ENCODE measurements at regions not wholly inside any gene's neighbourhood (a gene's known extent, or its start where the extent isn't known, plus 50 kb on each side); places are given as distances from the start of the nearest gene placed in this dataset.
"Not testable (repeated sequence)": the region's sequence is repeated elsewhere in the genome, so short reads cannot be mapped to it uniquely, and the experiment has no call there.

GRCh38 chr16:22611128-22611527 is 100.4 kb downstream of the NPIPB5 start:
- H3K27ac ChIP-seq; DNase-seq; H3K4me1 ChIP-seq; H3K9me3 ChIP-seq; H3K4me3 ChIP-seq; H3K27me3 ChIP-seq; H3K36me3 ChIP-seq; intact Hi-C loops (cut with DNase I): not testable (repeated sequence)
- WGBS, 2 donors, result 93 to 94% methylated on average over 4 of the region's 4 CpGs

- H3K27me3 ChIP-seq, result no peaks in the 10 kb centered on the region
- no peak for DNase-seq
- no peak overlapping the region for H3K4me3 ChIP-seq
- intact Hi-C loops (cut with DNase I), result no loop called here
- no peak overlapping the region for H3K27ac ChIP-seq
- H3K4me1 ChIP-seq, result no peaks in the 10 kb centered on the region
- 36 to 72% methylated on average over 6 of the region's 6 CpGs for WGBS, 2 donors
- peaks cover 0 to 8% (median 4%) of the 10 kb centered on the region in 4 donors for H3K9me3 ChIP-seq
- H3K36me3 ChIP-seq, result no peaks in the 10 kb centered on the region
- TF ChIP-seq CTCF (IDR thresholded peaks at IDR 0.05) (no peak), POLR2AphosphoS5 (IDR thresholded peaks at IDR 0.05) (no peak), EP300 (IDR thresholded peaks at IDR 0.05) (no peak), POLR2A (IDR thresholded peaks at IDR 0.05) (no peak)
Observed at GRCh38 chr16:22614271-22614947, 103.7 kb downstream of the NPIPB5 start.

- Histone ChIP-seq H3K4me1 (no peaks in the 10 kb centered on the region), H3K9me3 (peaks cover 0 to 5% (median 2%) of the 10 kb centered on the region in 4 donors), H3K27me3 (no peaks in the 10 kb centered on the region), H3K36me3 (no peaks in the 10 kb centered on the region), H3K27ac (no peak overlapping the region), H3K4me3 (no peak overlapping the region)
- intact Hi-C loops (cut with DNase I), result no loop called here
- 80 to 83% methylated on average over 5 of the region's 5 CpGs for WGBS, 2 donors
- DNase-seq, result no peak
- TF ChIP-seq EP300 (IDR thresholded peaks at IDR 0.05) (no peak), POLR2AphosphoS5 (IDR thresholded peaks at IDR 0.05) (no peak), CTCF (IDR thresholded peaks at IDR 0.05) (no peak), POLR2A (IDR thresholded peaks at IDR 0.05) (no peak)
Observed at GRCh38 chr16:22618842-22619241, 108.2 kb downstream of the NPIPB5 start.

GRCh38 chr16:22621586-22622155 is 111.0 kb downstream of the NPIPB5 start:
- Histone ChIP-seq H3K4me1 (no peaks in the 10 kb centered on the region), H3K27ac (no peak overlapping the region), H3K36me3 (no peaks in the 10 kb centered on the region), H3K9me3 (no peaks in the 10 kb centered on the region), H3K4me3 (no peak overlapping the region), H3K27me3 (no peaks in the 10 kb centered on the region)
- no peak for DNase-seq
- no peak for TF ChIP-seq POLR2AphosphoS5 (IDR thresholded peaks at IDR 0.05)
- TF ChIP-seq CTCF (IDR thresholded peaks at IDR 0.05), result no peak
- no peak for TF ChIP-seq POLR2A (IDR thresholded peaks at IDR 0.05)
- no peak for TF ChIP-seq EP300 (IDR thresholded peaks at IDR 0.05)
- 41 to 56% methylated on average over 7 of the region's 7 CpGs for WGBS, 2 donors
- intact Hi-C loops (cut with DNase I), result no loop called here

GRCh38 chr16:22622703-22623102 is 112.0 kb downstream of the NPIPB5 start:
- TF ChIP-seq POLR2AphosphoS5 (IDR thresholded peaks at IDR 0.05), result no peak
- TF ChIP-seq POLR2A (IDR thresholded peaks at IDR 0.05), result no peak
- TF ChIP-seq CTCF (IDR thresholded peaks at IDR 0.05), result no peak
- no peak for TF ChIP-seq EP300 (IDR thresholded peaks at IDR 0.05)
- H3K27me3 ChIP-seq, result no peaks in the 10 kb centered on the region
- intact Hi-C loops (cut with DNase I), result no loop called here

More at GRCh38 chr16:22622703-22623102, 112.0 kb downstream of the NPIPB5 start:
- no peaks in the 10 kb centered on the region for H3K9me3 ChIP-seq
- no peak overlapping the region for H3K27ac ChIP-seq
- no peak for DNase-seq
- 85 to 89% methylated on average over 5 of the region's 5 CpGs for WGBS, 2 donors
- no peak overlapping the region for H3K4me3 ChIP-seq
- H3K4me1 ChIP-seq, result no peaks in the 10 kb centered on the region
- H3K36me3 ChIP-seq, result no peaks in the 10 kb centered on the region

All from sigmoid colon (tissue), 6 donors.